NT2/D1 (cell line): ENCODE measurements at regions not wholly inside any gene's neighbourhood (a gene's known extent, or its start where the extent isn't known, plus 50 kb on each side); places are given as distances from the start of the nearest gene placed in this dataset.

Experiments
- SUZ12 ChIP-seq: IDR thresholded peaks from 2 replicates; pipeline ENCODE4 v1.6.1; 2011; ENCODE audit not compliant: insufficient read length, insufficient read depth; ENCODE audit errors: extremely low read depth
- YY1 ChIP-seq: IDR thresholded peaks from 2 replicates; pipeline ENCODE4 v1.6.1; 2011; ENCODE audit not compliant: insufficient read length, insufficient read depth
- ZNF274 ChIP-seq: IDR thresholded peaks from 2 replicates; pipeline ENCODE4 v1.6.1; 2011; ENCODE audit warnings: mild to moderate bottlenecking, low read depth, low read length

- TF ChIP-seq ZNF274 (no peak), SUZ12 (no peak), YY1 (no peak)
Observed at GRCh38 chr1:242639104-242639503, 114.6 kb upstream of the PLD5 start.
